K562 (cell line): ENCODE measurements at regions not wholly inside any gene's neighbourhood (a gene's known extent, or its start where the extent isn't known, plus 50 kb on each side); places are given as distances from the start of the nearest gene placed in this dataset.

Source experiments
- BMI1 ChIP-seq: fragments of 150-350 bp; IDR thresholded peaks from 2 replicates; pipeline ENCODE4 v1.6.1; 2014; ENCODE audit warnings: low read length
- CBFB ChIP-seq: sonication (generic); formaldehyde crosslinking; IDR thresholded peaks from 2 replicates; pipeline ENCODE4 v1.4.0; 2020; ENCODE audit warnings: mild to moderate bottlenecking, missing genetic modification reagents
- CBX1 ChIP-seq: sonication (generic); IDR thresholded peaks from 2 replicates; pipeline ENCODE4 v1.6.1; 2016; ENCODE audit warnings: antibody characterized with exemption, low read depth, mild to moderate bottlenecking
- DIDO1 ChIP-seq: fragments of 450-650 bp; IDR thresholded peaks from 2 replicates; pipeline ENCODE4 v1.6.1; 2016; ENCODE audit warnings: low read depth, missing biosample characterization, missing genetic modification characterization
- FOXJ3 ChIP-seq: sonication (generic); formaldehyde crosslinking; IDR thresholded peaks from 2 replicates; pipeline ENCODE4 v1.4.0; 2020; ENCODE audit warnings: mild to moderate bottlenecking, missing genetic modification reagents
- GTF2A2 ChIP-seq: IDR thresholded peaks from 2 replicates; pipeline ENCODE4 v1.6.1; 2016; ENCODE audit warnings: mild to moderate bottlenecking, missing genetic modification characterization, missing compliant biosample characterization
- KDM4B ChIP-seq, 2 experiments: fragments of 450-650 bp in 1 of 2; sonication (generic) in 1 of 2; IDR thresholded peaks; 2 replicates each; pipeline ENCODE4 v1.6.1; 2016 to 2017; ENCODE audit warnings: borderline replicate concordance in 2 of 2, antibody characterized with exemption in 1 of 2, low read depth in 1 of 2, mild to moderate bottlenecking in 1 of 2
- MBD2 ChIP-seq: sonication (generic); IDR thresholded peaks from 2 replicates; pipeline ENCODE4 v1.6.1; 2016; ENCODE audit warnings: low read depth, borderline replicate concordance
- NR4A1 ChIP-seq, 2 experiments: fragments of 250-450 bp in 1 of 2; fragments of 450-650 bp in 1 of 2; sonication (Bioruptor Pico) in 1 of 2; IDR thresholded peaks; 2 replicates each; pipeline versions ENCODE4 v1.4.0 to v1.6.1; 2016 to 2020; ENCODE audit warnings: mild to moderate bottlenecking in 2 of 2, missing compliant biosample characterization in 1 of 2, missing genetic modification characterization in 1 of 2, moderate library complexity in 1 of 2
- OTX1 ChIP-seq: fragments of 450-650 bp; formaldehyde crosslinking; IDR thresholded peaks from 2 replicates; pipeline ENCODE4 v1.4.0; 2022; ENCODE audit warnings: mild to moderate bottlenecking
- PCBP2 ChIP-seq: fragments of 200-400 bp; formaldehyde crosslinking; IDR thresholded peaks from 2 replicates; pipeline ENCODE4 v1.6.1; 2018; ENCODE audit warnings: low read length, low read depth, mild to moderate bottlenecking, moderate library complexity; ENCODE audit not compliant: poor library complexity, severe bottlenecking
- RB1 ChIP-seq: fragments of 450-650 bp; IDR thresholded peaks from 2 replicates; pipeline ENCODE4 v1.6.1; 2017; ENCODE audit warnings: low read depth, mild to moderate bottlenecking
- RBFOX2 ChIP-seq: fragments of 200-400 bp; formaldehyde crosslinking; IDR thresholded peaks from 2 replicates; pipeline ENCODE4 v1.6.1; 2017; ENCODE audit warnings: low read depth, mild to moderate bottlenecking, low read length, moderate library complexity
- ZNF23 ChIP-seq: fragments of 250-450 bp; sonication (Bioruptor Pico); IDR thresholded peaks from 2 replicates; pipeline ENCODE4 v1.4.0; 2020; ENCODE audit warnings: mild to moderate bottlenecking
- ZNF75A ChIP-seq: fragments of 450-650 bp; formaldehyde crosslinking; IDR thresholded peaks from 2 replicates; pipeline ENCODE4 v1.4.0; 2020; ENCODE audit warnings: mild to moderate bottlenecking
- ZNF785 ChIP-seq: fragments of 250-450 bp; sonication (Bioruptor Pico); IDR thresholded peaks from 2 replicates; pipeline ENCODE4 v1.4.0; 2020; ENCODE audit warnings: mild to moderate bottlenecking
- TF ChIP-seq, protein P1 (sequence below): fragments of 450-650 bp; IDR thresholded peaks from 2 replicates; pipeline ENCODE4 v1.7.1; 2018; ENCODE audit warnings: mild to moderate bottlenecking, low read depth; ENCODE audit not compliant: partially characterized antibody
- TF ChIP-seq, protein P2 (sequence below): sonication (generic); formaldehyde crosslinking; IDR thresholded peaks from 2 replicates; pipeline ENCODE4 v1.8.1; 2022; ENCODE audit warnings: missing genetic modification reagents
- TF ChIP-seq, protein P3 (sequence below): sonication (generic); formaldehyde crosslinking; IDR thresholded peaks from 2 replicates; pipeline ENCODE4 v1.9.0; 2022; ENCODE audit warnings: mild to moderate bottlenecking, missing genetic modification reagents
- TF ChIP-seq, protein P4 (sequence below): IDR thresholded peaks from 2 replicates; pipeline ENCODE4 v1.6.1; 2011; ENCODE audit warnings: borderline replicate concordance, low read depth, mild to moderate bottlenecking, moderate library complexity, low read length; ENCODE audit not compliant: insufficient read depth, poor library complexity, severe bottlenecking

DNA sequence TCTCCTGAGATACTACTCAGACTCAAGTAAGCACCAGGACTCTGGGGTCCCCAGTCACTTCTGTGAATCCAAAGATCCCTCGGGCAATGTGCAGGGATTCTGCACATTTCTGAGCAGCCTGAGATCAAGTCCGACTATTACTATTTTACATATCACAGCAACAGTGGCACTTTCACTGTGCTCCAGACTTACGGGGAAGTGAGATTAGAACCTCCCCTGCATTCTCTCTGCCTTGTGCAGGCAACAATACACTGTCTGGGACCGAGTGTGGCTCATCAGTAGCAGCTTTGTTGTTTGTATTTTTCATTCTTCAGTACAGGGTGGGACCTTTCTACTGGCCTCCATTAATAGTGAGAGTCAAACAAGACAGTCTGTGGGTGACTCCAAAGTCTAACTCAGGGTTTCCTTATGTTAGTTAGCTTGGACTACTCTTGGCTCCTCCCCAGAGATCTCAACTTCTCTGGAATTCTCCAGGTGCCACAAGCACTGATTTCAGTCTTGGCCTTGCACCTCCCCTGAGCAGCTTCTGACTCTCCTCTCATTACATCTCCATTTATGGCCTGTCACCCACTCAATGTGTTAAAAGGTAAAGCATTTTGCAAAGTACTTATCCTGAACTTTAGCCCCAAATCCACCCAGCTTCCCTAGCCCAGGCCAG is 76.2 kb upstream of the TOP3B start (continued):
- TF ChIP-seq, protein P1, sequence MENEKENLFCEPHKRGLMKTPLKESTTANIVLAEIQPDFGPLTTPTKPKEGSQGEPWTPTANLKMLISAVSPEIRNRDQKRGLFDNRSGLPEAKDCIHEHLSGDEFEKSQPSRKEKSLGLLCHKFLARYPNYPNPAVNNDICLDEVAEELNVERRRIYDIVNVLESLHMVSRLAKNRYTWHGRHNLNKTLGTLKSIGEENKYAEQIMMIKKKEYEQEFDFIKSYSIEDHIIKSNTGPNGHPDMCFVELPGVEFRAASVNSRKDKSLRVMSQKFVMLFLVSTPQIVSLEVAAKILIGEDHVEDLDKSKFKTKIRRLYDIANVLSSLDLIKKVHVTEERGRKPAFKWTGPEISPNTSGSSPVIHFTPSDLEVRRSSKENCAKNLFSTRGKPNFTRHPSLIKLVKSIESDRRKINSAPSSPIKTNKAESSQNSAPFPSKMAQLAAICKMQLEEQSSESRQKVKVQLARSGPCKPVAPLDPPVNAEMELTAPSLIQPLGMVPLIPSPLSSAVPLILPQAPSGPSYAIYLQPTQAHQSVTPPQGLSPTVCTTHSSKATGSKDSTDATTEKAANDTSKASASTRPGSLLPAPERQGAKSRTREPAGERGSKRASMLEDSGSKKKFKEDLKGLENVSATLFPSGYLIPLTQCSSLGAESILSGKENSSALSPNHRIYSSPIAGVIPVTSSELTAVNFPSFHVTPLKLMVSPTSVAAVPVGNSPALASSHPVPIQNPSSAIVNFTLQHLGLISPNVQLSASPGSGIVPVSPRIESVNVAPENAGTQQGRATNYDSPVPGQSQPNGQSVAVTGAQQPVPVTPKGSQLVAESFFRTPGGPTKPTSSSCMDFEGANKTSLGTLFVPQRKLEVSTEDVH: no peak
- no peak for TF ChIP-seq ZNF75A (CRISPR knock-in tag)
- no peak for TF ChIP-seq PCBP2
- TF ChIP-seq DIDO1 (tag): no peak
- no peak for TF ChIP-seq OTX1
- TF ChIP-seq, protein P2, sequence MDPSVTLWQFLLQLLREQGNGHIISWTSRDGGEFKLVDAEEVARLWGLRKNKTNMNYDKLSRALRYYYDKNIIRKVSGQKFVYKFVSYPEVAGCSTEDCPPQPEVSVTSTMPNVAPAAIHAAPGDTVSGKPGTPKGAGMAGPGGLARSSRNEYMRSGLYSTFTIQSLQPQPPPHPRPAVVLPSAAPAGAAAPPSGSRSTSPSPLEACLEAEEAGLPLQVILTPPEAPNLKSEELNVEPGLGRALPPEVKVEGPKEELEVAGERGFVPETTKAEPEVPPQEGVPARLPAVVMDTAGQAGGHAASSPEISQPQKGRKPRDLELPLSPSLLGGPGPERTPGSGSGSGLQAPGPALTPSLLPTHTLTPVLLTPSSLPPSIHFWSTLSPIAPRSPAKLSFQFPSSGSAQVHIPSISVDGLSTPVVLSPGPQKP (CRISPR knock-in tag): no peak
- TF ChIP-seq RB1: no peak
- no peak for TF ChIP-seq ZNF785 (CRISPR knock-in tag)
- TF ChIP-seq GTF2A2 (tag): no peak
- TF ChIP-seq, protein P3, sequence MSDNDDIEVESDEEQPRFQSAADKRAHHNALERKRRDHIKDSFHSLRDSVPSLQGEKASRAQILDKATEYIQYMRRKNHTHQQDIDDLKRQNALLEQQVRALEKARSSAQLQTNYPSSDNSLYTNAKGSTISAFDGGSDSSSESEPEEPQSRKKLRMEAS: no peak
- TF ChIP-seq, protein P4, sequence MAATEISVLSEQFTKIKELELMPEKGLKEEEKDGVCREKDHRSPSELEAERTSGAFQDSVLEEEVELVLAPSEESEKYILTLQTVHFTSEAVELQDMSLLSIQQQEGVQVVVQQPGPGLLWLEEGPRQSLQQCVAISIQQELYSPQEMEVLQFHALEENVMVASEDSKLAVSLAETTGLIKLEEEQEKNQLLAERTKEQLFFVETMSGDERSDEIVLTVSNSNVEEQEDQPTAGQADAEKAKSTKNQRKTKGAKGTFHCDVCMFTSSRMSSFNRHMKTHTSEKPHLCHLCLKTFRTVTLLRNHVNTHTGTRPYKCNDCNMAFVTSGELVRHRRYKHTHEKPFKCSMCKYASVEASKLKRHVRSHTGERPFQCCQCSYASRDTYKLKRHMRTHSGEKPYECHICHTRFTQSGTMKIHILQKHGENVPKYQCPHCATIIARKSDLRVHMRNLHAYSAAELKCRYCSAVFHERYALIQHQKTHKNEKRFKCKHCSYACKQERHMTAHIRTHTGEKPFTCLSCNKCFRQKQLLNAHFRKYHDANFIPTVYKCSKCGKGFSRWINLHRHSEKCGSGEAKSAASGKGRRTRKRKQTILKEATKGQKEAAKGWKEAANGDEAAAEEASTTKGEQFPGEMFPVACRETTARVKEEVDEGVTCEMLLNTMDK: no peak
- peak; percentile 59; the same call in 1 of the 2 replicates for TF ChIP-seq CBFB
- TF ChIP-seq RBFOX2: no peak
- no peak for TF ChIP-seq KDM4B (IDR thresholded peaks at IDR 0.05; ENCODE audit: borderline replicate concordance in 2 of 2, low read depth in 1 of 2)
- no peak for TF ChIP-seq ZNF23 (CRISPR knock-in tag)
- no peak for TF ChIP-seq MBD2
- no peak for TF ChIP-seq BMI1
- TF ChIP-seq NR4A1 (CRISPR knock-in tag; IDR thresholded peaks at IDR 0.05): no peak
- no peak for TF ChIP-seq NR4A1 (tag; IDR thresholded peaks at IDR 0.05)
- TF ChIP-seq FOXJ3 (CRISPR knock-in tag): 0 out of 2 replicates have a peak, but pooled peaks have one; percentile 7
- TF ChIP-seq CBX1: no peak
